GM21529 (cell line): ENCODE measurements at regions not wholly inside any gene's neighbourhood (a gene's known extent, or its start where the extent isn't known, plus 50 kb on each side); places are given as distances from the start of the nearest gene placed in this dataset.
"Not testable (repeated sequence)": the region's sequence is repeated elsewhere in the genome, so short reads cannot be mapped to it uniquely, and the experiment has no call there.

Experiments
- ATAC-seq: cut with Tn5 transposase; IDR thresholded peaks from one replicate; pipeline ENCODE4 v1.9.1; 2021; ENCODE audit not compliant: unreplicated experiment

DNA sequence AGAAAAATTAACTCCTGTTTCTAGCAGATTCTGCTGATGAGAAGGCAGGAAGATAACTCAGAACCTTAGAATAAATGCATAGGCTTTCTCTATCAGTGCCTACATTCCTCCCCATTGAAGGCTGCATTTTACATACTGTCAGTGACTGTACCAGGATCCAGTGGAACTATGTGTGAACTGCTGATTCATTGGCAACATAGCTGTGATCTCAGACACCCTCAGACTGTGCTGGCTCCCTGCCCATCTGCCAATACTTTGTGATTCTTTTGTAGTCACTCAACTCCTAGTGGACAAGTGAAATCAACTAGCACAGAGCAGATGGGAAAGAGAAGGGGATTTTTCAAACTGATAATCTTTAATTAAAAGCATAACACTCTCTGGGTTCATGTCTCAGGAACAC is 375.8 kb downstream of the MDFIC start:
- no peak for ATAC-seq

DNA sequence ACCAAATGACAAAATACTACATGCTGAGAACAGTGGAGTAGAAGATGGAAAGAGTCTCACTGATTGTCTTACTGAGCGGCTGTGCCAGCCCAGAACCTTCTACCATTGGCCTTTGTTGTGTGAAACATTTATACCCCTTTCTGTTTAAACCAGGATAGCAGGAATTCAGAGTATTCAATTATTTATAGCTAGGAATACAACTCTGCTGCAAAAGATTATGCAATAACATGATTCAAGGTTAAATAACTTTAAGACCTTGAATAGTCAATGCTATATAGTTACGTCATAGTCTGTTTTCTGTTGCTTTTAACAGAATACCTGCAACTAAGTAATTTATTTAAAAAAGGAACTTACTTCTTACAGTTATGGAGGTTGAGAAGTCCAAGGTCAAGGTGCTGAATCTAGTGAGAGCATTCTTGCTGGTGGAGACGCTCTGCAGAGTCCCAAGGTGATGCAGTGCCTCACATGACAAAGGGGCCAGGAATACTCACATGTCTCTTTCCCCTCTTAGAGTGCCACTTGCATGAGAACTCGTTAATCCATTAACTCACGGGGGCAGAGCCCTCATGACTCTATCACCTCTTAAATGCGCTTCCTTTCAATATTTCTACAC is 371.8 kb downstream of the MDFIC start:
- no peak for ATAC-seq

DNA sequence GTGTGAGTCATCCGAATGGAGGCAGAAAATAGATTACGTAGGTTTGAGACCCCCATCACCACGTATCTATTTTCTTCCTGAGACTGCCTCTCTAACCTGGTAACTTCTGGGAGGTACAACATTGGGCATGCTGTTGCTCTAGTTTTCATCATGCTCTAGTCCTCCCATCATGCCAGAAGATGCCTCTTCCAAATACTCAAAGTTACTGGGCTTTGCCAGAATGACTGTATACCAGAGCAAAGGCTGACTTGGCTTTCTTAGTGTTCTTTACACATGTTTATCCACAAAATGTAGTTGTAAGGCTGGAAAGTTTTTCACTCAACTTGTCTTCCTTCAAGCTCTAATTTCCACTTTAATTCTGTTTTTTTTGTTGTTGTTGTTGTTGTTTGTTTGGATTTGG is 370.5 kb downstream of the MDFIC start:
- ATAC-seq, result no peak

DNA sequence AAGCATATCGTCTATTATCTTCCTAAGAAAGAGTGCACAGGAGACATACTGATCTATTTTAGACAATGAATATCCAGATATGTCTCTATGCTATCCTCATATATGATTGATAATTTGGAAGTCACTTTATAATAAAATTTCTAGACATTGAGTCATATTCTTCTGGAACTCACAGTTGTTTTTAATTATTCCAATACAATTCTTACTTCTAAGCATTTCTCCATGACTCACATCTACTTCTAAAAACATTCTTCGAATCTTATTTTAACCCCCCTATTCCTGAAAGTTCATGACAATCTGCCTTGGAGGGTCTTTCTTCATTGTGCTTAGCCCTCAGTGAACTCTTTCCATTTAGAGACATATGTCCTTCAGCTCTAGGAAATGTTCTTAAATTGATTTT is 368.1 kb downstream of the MDFIC start:
- ATAC-seq, result no peak

DNA sequence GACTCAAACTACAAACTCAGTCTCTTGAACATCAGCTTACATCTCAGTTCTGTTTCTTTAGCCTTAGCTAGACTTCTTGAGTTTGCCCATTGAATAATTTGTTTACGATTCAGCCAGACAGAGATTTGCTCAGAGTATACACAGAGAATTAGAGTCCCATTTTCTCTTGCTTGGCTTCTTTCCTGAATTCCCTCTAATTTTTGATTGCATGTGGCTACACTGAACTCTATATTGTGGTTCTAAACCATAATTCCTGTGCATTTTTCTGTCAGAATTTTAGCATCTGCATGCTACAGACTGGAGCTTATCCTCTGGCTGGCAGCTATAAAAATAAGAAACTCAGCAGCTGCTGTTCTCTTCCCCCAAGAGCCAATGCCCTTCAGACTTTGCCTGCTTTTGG is 354.9 kb downstream of the MDFIC start:
- no peak for ATAC-seq

DNA sequence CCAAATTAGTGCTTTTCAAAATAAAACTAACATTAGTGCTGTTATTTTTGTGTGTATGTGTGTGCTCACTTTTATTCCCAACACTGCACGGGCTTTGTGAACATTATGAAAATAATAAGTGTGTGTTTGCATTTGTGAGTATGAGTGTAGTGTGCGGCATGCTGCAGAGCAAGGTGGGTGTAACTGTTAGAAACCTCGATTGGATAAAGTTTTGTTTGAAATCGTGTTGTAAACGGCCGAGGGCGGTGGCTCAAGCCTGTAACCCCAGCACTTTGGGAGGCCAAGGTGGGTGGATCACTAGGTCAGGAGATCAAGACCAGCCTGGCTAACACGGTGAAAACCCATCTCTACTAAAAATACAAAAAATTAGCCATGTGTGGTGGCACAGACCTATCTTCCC is 352.0 kb downstream of the MDFIC start:
- not testable (repeated sequence) for ATAC-seq

DNA sequence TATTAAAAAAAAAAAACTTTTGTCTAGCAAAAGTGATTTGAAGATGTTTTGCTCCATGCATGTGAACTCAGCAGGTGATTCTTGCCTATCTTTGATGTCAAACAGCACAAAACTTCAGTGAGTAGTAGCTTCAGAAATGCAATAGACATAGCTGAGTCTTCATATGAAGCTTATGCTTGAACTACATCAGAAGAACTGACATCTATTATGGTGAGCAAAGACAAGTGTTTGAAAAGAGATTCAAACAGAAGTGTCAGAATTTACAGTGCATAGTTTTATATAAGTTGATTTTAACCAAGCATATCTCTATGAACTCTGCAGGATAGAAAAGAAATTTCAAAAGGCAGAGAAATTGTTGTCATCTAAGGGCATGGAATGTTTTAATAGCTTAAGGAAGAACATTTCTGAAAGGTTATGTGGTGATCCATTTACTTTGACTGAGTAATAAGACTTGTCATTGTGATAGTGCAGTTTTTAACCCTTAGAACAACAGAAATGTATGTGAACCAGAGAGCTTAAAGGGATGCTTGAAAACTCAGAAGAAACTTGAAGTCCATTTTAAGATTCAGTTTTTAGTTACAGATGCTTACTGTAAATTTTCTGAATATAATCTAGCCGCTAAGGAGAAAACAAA is 351.4 kb downstream of the MDFIC start:
- no peak for ATAC-seq

DNA sequence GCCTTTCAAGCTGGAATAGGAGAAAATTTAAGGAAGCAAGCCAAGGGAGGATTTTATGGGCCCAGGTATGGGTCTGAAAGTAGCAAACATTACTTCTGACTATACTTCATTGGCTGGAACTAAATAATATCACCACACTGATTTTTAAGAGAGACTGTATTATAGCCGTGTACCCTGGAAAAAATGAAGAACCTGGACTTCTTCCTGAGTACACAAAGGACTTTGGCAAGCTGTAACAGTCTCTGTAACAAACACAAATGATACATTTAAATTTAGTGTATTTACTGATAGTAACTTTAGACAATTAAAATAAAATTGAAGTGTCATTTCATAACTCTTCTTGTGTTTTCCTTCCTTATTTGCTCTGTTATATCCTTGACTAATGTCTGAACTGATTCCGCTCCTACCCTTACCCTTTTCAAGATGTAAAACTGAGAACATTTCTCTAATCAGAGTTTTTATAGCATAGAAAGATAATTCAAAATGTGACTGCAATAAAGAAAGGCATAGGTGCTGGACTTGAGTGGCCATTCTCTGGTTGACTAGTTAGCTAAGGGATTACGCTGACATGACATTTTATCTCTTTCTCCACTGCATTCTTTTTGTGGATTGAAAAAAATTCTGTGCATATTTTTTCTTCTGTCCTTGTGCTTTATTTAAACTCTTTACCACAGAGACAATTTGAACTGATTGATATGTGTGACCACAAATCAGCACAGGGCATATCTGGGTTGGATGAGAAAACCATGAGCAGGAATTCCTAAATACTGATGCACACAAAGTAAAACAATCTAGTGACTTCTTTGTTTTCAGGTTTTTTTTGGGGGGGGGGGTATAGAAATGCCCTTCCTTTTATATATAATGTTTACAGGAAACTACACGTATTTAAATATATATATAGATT is 349.7 kb downstream of the MDFIC start:
- ATAC-seq, result no peak

DNA sequence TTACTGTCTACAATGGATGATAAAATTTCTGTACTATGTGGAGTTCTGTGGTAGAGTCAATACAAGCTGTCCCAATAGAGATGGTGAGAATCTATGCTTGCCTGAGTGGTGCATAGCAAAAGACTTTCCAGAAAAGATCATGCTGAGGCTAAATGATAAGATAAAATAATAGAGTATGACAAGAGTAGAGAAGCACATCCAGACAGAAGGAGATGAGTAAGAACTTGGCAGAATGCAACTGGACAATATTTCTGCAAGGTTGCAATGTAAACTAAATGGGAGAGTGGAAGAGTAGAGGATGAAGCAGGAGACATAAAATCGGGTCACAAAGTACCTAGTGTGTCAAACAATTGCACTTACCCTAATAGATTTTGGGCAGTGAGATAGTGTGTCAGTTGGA is 347.6 kb downstream of the MDFIC start:
- ATAC-seq, result no peak

DNA sequence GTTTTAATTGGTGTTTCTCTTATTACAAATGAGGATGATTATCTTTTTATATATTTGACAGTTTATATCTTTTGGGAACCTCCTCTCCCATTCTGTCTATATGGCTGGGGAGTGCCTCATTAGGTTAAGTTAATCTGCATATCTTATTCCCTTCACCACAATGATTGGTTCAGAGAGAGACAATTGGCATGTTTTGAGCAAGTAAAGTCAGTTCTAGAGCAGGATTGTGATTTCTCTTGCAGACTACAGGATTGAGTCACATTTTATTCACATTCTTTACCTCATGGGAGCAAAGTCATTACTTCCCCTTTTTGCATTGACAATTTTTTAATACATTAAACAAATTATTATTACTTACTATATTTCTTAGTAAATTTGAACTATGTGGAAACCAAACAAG is 345.6 kb downstream of the MDFIC start:
- ATAC-seq, result no peak

DNA sequence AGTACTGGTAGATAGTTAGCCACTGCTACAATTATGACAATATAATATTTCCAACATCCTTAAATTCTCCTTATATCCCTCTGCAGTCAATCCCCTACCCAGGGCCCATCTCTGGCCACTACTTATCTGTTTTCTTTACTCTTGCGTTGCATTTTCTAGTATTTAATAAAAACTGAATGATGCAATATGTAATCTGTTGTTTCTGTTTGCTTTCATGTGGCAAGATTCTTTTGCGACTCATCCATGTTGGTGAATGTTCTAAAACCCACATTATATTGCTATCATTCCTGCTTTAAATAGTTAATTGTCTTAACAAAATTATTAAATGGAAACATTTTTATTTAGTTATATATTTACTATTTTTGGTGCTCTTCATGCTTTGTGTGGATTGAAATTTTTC is 338.5 kb downstream of the MDFIC start:
- no peak for ATAC-seq

DNA sequence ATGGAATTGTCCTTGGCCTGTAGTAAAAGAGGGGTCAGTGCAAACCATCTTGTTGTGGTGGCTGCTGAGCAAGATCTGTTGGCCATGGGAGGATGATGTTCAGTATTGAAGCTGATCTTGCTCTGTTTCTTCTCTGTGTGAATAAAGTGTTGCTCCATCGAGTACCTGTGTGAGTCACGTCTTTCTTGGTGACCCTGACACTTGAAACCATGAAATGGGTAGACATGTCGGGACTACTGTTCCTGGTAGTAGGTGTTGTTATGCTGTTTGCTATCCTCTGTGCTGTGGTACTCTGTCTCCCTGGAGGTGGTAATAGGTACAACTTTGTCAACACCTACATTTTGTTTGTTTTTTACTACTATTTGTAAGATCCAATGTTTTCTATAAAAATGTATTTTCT is 330.6 kb downstream of the MDFIC start:
- ATAC-seq, result no peak

DNA sequence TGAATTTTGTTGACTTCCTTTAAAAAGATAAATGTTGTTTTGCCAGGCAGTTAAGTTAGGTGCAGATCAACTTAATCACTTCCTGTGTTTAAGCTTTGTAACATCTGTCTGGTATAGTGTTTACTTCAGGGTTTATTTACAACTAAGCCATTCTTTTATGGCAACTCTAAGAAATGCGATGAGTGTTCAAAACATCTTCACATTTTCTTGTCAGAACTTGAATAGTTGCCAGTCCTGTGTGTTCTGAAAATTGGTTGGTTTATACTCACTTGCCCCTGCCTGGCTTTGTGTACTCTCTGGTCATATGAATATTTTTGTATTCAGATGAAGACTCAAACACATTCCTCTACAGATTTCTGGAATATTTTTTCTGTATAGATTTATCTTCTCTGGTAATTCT is 327.2 kb downstream of the MDFIC start:
- ATAC-seq, result no peak

DNA sequence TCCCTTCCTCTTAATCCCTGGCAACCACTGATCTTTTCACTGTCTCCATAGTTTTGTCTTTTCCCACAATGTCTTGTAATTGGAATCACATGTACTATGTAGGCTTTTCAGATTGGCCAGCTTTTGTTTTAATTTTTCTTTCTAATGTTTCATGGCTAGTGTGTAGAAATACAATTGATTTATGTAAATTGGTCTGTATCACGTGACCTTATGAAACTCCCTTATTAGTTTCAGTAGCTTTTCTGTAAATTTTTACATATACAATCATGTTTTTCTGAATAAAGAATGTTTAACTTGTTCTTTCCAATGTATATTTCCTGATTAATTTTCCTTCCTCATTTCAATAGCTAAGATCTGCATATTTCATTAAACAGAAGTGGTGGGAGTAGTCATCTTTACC is 319.3 kb downstream of the MDFIC start:
- no peak for ATAC-seq

DNA sequence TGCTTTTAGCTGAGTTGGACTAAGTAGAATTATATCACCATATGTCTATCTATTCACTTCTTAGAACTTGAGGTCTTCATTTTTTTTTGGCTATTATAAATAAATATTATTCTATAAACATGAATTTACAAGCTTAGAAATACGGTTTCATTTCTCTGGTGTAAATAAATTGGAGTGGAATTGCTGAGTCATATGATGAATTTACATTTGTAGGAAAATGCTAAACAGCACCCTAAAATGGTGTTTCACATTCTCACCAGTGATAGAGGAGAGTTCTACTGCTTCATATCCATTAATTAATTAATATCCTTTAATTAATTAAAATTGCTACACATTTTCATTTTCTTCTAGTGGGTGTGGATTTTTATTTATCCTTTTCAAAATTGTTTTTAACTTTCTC is 318.3 kb downstream of the MDFIC start:
- no peak for ATAC-seq

DNA sequence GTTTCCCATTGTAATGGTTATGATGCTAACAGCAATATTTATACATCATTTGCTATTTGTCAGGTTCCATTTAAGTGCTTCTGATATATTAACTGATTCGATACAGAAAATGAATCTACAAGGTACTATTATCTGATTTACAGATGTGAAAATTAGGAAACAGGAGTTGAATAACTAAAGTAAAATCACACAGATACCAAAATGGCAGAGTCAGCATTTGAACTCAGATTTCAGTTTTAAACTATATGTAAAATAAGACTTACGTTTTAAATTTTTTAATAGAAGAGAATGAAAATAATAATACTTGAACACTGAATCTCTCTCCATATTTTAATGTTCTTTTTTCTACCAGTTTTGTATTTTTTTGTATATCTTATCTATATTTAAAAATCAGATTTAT is 313.2 kb downstream of the MDFIC start:
- no peak for ATAC-seq

DNA sequence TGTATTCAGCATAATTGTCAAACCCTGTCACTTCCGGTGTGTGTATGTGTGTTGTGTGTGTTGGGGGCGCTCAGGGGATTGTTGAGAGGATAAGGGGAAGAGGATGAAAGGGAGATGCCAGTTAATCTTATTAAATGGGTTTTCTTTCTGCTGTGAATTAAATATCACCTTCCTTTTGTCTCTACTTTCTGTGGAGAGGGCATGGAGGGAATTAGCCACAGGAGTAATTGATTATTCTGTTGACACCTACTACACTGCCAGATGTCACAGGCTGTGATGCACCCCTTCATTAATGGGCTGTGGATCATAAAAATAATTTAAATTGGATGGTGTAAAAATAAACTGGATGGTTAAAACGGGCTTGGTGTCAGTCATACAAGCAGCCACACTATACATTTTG is 311.9 kb downstream of the MDFIC start:
- ATAC-seq, result no peak

DNA sequence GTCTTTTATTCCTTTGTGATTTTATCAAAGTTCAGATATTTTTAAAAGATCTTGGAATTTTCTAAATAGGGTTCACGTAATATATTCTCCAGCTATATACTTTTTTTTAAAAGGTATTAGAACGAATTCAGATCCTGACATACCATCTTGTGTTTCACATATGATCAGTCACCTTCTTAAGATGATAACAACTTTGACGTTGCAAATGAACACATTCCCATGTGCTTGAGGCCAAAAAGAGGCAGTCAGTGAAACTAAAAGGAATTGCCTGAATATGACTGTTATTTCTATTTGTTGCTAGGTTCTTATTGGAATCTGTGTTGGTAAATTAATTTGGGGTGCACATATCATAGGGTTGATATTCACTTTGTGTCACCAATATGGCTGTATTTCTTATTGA is 310.1 kb downstream of the MDFIC start:
- no peak for ATAC-seq

DNA sequence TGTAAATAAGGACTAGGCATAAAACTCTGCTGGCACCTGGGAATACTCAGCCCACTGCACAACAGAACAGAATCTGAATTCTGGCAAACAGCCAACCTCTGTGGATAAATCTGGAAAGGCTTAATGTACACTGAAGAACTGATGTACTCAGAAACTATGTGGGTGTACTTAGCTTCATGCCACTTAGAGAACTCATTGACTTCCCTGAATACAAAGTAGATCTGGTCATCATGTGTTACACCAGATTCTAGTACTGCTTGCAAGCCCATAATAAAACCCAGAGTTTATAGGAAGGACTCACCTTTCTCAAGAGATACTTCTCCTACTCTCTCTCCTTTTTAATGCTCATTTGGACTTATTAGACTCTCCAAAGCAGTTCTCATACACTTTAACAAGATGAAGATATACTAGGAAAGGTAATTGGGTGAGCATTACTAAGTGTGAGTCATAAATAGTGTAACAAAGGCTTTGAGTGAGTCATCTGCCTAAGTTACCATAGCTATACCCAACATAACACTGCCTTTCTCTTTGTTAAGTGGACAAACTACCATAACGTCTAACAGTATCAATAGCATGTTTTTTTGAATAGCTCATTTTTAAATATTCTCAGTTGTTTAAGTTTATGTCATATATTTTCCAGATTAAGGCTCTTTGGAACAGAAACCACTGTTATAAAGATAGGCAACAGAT is 309.1 kb downstream of the MDFIC start:
- ATAC-seq, result no peak

DNA sequence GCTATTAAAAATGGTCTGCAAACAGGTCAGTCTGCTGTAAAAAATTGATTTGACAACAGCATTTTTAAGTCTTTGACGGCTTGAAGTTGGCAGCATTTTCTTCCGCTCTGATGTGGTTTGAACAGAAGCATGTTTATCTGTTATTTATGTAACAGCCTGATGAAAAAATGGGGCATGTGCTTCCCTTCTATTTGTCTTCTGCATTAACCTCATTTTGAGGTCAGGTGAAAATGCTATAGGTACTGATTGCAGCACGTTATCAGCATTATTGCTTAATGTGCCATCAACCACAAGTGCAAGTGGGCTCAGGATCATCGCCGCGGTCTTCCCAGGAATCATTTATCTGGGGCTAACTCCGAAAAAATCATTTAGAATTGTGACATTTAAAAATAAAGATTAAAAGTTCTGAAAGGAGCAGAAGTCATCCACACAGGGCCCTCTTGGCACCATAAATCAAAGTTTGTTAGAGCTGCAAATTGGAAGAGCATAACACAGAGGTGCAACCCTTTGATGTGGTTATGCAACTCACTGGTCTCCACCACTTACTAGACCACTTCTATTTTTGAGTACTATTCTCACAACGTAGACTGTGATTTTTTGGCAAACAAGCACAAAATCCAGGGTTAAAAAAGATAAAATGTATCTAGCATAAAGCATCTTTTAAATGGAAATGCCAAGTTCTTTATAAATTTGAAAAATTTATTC is 307.7 kb downstream of the MDFIC start:
- no peak for ATAC-seq
